ENCODE measurements at regions not wholly inside any gene's neighbourhood (a gene's known extent, or its start where the extent isn't known, plus 50 kb on each side); places are given as distances from the start of the nearest gene placed in this dataset.

- TF ChIP-seq CTCF (IDR thresholded peaks at IDR 0.05) = no peak
- no peak for TF ChIP-seq POLR2A (IDR thresholded peaks at IDR 0.05)
- no peak for TF ChIP-seq POLR2AphosphoS5 (IDR thresholded peaks at IDR 0.05)
- TF ChIP-seq EP300 (IDR thresholded peaks at IDR 0.05) = no peak
- H3K27ac ChIP-seq = no peak overlapping the region
- H3K9me3 ChIP-seq = no peaks in the 10 kb centered on the region
- DNase-seq = no peak
- no peaks in the 10 kb centered on the region for H3K36me3 ChIP-seq
- no peaks in the 10 kb centered on the region for H3K4me1 ChIP-seq
- H3K27me3 ChIP-seq = no peaks in the 10 kb centered on the region
- no peak overlapping the region for H3K4me3 ChIP-seq
- no peak for ATAC-seq (ENCODE audit: low FRiP score in 2 of 2)
Measured at GRCh38 chr5:153390569-153390968, 99.9 kb upstream of the GRIA1 start.

DNA sequence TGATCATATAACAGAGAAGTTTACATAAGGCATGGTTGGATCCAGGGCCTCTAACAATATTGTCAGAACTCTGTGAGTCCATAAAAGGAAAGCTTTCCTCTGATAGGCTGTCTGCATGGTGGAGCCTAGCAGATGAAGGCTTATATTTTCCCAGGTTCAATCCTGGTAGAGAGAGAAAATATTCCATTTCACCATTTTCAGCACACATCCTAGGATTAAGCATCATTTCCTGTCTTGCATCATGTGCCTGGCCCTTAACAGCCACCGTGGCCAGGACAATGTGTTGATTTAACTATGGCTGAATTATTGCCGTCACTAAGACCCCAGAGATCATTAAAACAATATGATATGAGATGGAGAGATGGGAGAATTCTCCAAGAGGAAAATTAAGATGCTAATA is 90.9 kb upstream of the GRIA1 start:
- H3K9me3 ChIP-seq = no peaks in the 10 kb centered on the region
- no peak for ATAC-seq (ENCODE audit: low FRiP score in 2 of 2)
- DNase-seq = no peak
- H3K4me3 ChIP-seq = no peak overlapping the region
- TF ChIP-seq EP300 (IDR thresholded peaks at IDR 0.05) (no peak), POLR2AphosphoS5 (IDR thresholded peaks at IDR 0.05) (no peak), POLR2A (IDR thresholded peaks at IDR 0.05) (no peak), CTCF (IDR thresholded peaks at IDR 0.05) (no peak)
- no peaks in the 10 kb centered on the region for H3K4me1 ChIP-seq
- no peaks in the 10 kb centered on the region for H3K27me3 ChIP-seq
- 53 to 64% methylated on average over 2 of the region's 2 CpGs for WGBS, 2 donors
- H3K36me3 ChIP-seq = no peaks in the 10 kb centered on the region
- H3K27ac ChIP-seq = no peak overlapping the region

GRCh38 chr5:153400931-153401330 is 89.5 kb upstream of the GRIA1 start:
- no peak for ATAC-seq (ENCODE audit: low FRiP score in 2 of 2)
- 66 to 77% methylated on average over 2 of the region's 2 CpGs for WGBS, 2 donors
- Histone ChIP-seq H3K27ac (no peak overlapping the region), H3K27me3 (no peaks in the 10 kb centered on the region), H3K9me3 (no peaks in the 10 kb centered on the region), H3K4me3 (no peak overlapping the region), H3K4me1 (no peaks in the 10 kb centered on the region), H3K36me3 (no peaks in the 10 kb centered on the region)
- no peak for DNase-seq
- TF ChIP-seq EP300 (IDR thresholded peaks at IDR 0.05) (no peak), POLR2AphosphoS5 (IDR thresholded peaks at IDR 0.05) (no peak), POLR2A (IDR thresholded peaks at IDR 0.05) (no peak), CTCF (IDR thresholded peaks at IDR 0.05) (no peak)

GRCh38 chr5:153402550-153402949 is 87.9 kb upstream of the GRIA1 start:
- H3K36me3 ChIP-seq = no peaks in the 10 kb centered on the region
- no peaks in the 10 kb centered on the region for H3K4me1 ChIP-seq
- no peak overlapping the region for H3K4me3 ChIP-seq
- H3K27ac ChIP-seq = no peak overlapping the region
- H3K9me3 ChIP-seq = no peaks in the 10 kb centered on the region
- no peak for DNase-seq
- ATAC-seq (ENCODE audit: low FRiP score in 2 of 2) = no peak
- H3K27me3 ChIP-seq = no peaks in the 10 kb centered on the region
- no peak for TF ChIP-seq POLR2AphosphoS5 (IDR thresholded peaks at IDR 0.05)
- no peak for TF ChIP-seq POLR2A (IDR thresholded peaks at IDR 0.05)
- TF ChIP-seq EP300 (IDR thresholded peaks at IDR 0.05) = no peak
- no peak for TF ChIP-seq CTCF (IDR thresholded peaks at IDR 0.05)

GRCh38 chr5:153403470-153403869 is 87.0 kb upstream of the GRIA1 start:
- Histone ChIP-seq H3K4me1 (no peaks in the 10 kb centered on the region), H3K36me3 (no peaks in the 10 kb centered on the region), H3K27ac (no peak overlapping the region), H3K27me3 (no peaks in the 10 kb centered on the region), H3K9me3 (no peaks in the 10 kb centered on the region), H3K4me3 (no peak overlapping the region)
- TF ChIP-seq CTCF (IDR thresholded peaks at IDR 0.05) (no peak), POLR2AphosphoS5 (IDR thresholded peaks at IDR 0.05) (no peak), POLR2A (IDR thresholded peaks at IDR 0.05) (no peak), EP300 (IDR thresholded peaks at IDR 0.05) (no peak)
- DNase-seq = no peak
- no peak for ATAC-seq (ENCODE audit: low FRiP score in 2 of 2)

Measured in upper lobe of left lung (tissue), 6 donors.